IPS-NIHi7 (cell line): ENCODE measurements at regions not wholly inside any gene's neighbourhood (a gene's known extent, or its start where the extent isn't known, plus 50 kb on each side); places are given as distances from the start of the nearest gene placed in this dataset.
"Not testable (repeated sequence)": the region's sequence is repeated elsewhere in the genome, so short reads cannot be mapped to it uniquely, and the experiment has no call there.

Source experiments
- DNase-seq: peaks from one replicate; pipeline ENCODE4 v3.0.0; 2012; ENCODE audit warnings: mixed read lengths; ENCODE audit errors: extremely low spot score

DNA sequence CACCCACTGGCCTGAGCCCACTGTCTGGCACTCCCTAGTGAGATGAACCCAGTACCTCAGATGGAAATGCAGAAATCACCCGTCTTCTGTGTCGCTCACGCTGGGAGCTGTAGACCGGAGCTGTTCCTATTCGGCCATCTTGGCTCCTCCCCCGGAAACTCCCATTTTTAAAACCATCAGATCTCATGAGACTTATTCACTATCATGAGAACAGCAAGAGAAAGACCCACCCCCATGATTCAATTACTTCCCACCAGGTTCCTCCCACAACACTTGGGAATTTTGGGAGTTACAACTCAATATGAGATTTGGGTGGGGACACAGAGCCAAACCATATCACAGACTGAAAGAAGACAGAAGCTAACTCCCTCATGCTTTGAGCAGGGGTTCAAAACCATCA is 134.5 kb downstream of the SLC39A8 start:
- DNase-seq = not testable (repeated sequence)

DNA sequence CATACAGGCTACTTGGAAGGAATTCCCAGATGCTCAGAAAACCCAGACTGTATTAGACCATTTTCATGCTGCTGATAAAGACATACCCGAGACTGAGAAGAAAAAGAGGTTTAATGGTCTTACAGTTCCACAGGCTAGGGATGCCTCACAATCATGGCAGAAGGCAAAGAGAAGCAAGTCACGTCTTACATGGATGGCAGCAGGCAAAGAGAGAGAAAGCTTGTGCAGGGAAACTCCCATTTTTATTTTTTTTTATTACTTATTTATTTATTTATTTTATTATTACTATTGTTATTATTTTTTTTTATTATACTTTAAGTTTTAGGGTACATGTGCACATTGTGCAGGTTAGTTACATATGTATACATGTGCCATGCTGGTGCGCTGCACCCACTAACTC is 140.6 kb downstream of the SLC39A8 start:
- not testable (repeated sequence) for DNase-seq

DNA sequence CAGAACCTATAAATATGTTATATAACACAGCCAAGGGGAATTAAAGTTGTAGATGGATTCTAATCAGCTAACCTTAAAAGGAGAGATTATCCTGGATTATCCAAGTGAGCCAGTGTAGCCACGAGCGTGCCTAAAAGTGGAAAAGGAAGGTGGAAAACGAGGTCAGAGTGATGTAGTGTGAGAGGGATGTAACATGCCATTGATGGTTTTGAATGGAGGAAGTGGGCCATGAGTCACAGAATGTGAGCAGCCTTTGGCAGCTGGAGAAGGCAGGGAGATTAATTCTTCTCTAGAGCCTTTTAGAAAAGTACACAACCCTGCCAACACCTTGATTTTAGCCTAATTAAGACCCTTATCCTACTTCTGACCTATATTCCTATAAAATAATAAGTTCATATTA is 149.1 kb downstream of the SLC39A8 start:
- no peak for DNase-seq

DNA sequence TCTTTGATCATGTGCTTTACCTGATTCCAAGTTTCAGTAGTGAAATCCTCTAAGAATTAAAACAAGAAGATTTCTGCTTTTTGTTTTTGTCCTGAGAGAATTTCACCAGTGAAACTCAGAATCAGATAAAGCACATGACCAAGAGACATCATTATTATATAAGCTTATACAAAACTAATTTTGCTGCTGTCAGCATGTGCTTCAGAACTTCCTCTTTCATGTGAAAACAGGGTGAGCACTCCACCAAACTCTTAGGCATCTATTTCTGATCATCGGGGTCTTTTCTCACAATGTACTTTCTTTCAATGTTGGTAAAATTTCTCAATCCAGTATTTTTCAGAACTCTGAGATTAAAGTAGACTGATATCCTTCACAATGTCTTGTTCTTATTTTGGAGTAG is 152.1 kb downstream of the SLC39A8 start:
- no peak for DNase-seq

DNA sequence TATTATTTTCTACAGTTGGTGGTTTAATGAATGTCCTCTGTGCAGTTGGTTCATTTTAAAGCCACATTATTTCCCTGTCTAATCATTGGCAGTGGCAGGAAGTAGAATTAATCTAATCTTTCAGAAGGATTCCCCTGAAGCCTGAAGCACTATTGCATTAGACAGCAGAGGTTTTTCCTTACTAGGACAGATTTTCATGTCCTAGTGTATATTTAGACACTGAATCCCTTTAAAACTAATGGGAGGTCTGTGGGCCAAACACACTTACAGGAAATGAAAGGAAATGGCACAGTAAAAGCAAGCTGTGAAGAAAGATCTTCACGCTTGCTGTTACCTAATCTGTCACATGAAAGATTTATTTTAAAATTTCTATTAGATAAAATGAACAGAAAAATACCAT is 165.2 kb downstream of the SLC39A8 start:
- no peak for DNase-seq

DNA sequence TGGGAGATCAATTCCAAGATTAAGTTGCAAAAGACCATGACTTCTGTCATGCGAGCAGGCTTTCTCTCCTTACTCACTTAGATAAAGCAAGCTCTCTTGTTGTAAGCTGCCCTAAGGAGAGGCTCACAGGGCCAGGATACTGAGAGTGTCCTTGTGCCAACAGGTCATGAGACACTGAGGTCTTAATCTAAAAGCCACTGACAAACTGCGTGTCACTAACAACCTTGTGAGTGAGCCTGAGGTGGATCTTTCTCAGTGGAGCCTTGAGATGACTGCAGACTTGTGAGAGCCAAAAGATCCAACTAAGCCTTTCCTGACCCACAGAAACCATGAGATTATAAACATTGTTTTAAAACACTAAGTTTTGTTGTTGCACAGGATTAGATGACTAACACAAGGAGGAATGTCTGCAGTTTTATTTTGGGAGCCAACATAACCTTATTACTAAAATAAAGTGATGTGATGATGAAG is 170.5 kb downstream of the SLC39A8 start:
- no peak for DNase-seq

DNA sequence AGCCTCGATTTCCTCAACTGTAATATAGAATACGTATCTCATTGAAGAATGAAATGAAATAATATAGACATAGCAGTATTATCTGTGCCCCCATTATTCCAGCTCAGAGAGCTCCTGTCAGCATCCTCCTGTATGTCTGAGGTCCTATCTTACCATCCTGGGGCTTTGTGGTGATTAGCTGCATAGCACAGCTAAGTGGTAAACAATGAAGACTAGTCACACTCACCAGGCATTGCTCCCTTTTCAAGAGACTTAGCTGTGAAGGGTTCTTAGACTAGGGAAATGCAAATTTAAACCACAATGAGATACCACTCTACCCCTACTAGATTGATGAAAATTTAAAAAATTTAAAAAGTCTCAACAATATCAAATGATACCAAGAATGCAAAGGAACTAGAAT is 172.9 kb downstream of the SLC39A8 start:
- peak; percentile 38 for DNase-seq

DNA sequence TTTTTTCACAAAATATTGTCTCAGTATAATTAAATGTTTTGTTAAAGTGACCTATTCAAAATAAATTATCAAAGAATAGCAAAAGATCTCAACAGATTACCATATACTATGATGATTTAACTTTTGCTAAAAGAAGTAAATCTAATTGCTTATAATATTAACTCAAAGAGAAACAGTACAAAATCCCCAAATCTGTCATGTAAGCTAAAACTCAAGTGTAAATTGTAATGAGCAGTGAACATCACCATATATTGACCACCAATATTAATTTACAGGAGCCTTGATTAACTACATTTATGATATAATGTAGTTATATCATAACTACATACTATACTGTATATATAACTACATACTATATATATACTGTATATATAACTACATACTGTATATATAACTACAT is 174.4 kb downstream of the SLC39A8 start:
- no peak for DNase-seq

DNA sequence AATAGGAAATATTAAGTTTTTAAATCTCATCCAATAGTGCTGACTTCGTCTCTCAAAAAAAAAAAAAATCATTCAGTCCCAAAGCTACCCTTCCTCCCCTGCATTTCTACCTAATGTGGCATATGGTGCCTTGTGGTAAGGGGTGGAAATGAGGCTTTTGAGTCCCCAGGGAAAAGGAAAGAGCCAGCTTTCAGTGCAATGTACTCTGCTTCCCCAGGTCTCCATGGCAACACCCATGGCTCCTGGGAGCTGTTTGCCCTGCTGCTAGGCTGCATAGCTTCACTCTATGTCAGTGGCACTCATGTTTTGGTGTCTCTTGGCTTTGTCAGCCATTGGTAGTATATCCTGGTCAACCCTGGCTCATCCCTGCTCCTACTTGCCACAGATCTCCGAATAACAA is 175.9 kb downstream of the SLC39A8 start:
- peak; percentile 39 for DNase-seq

DNA sequence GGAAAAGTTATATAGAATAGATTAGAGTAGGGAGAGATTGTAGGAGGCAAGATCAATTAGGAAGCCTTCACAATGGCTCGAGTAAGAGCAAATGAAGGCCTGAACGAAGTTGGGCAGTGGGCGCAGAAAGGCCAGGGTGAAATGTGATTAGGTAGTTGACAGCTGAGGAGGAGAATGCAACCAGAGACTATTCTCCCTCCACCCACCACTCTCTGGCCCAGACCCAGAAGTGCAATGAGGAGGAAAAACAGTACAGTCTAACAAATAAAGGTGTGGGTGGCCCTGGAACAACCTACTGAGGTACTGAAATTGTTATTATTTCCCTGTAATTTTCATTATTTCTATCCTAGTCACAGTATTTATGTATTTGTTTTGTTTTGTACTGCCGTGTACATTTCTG is 176.7 kb downstream of the SLC39A8 start:
- DNase-seq = no peak

DNA sequence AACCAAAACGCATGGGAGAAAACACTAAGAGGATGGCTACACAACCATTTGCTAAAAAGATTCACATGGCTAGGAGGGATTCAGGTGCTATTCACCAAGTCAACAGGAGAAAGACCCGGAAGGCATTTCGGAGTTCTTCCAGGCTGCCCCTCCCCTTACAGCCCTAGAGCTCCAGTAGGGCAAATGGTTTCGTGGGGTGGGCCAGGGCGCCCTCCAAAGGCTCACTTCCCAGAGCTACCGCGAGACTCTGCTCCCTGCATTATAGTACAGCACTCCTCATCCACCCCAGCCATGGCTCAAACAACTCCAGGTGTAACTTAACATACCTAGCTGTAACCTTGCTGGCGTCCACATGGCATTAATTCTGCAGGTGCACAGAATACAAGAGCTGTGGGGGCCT is 179.7 kb downstream of the SLC39A8 start:
- no peak for DNase-seq

DNA sequence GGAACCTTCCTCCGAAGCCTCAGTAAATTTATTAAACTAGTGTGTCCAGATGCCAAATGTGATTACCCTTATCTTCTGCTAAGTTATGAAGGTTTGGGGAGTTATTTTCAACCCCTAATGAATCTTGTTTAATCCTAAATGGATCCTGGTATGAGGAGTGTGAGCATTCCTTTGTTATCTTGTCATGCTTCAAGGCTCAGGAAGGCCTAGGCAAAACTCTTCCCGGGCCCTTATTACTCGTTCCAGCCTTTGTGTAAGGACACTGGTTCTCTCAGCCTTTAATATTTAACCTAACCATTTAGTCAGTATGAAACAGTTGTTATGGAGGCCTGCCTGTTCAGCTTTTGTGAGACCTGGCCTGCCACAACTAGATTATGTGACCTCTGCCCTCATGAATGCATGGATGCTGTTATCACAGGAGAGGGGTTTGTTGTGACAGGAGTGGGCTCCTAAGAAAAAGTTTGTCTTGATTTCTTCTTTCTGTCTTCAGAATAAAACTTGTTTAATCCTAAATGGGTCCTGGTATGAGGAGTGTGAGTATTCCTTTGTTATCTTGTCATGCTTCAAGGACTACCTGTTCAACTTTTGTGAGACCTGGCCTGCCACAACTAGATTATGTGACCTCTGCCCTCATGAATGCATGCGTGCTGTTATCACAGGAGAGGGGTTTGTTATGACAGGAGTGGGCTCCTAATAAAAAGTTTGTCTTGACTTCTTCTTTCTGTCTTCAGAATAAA is 181.7 kb downstream of the SLC39A8 start:
- no peak for DNase-seq

DNA sequence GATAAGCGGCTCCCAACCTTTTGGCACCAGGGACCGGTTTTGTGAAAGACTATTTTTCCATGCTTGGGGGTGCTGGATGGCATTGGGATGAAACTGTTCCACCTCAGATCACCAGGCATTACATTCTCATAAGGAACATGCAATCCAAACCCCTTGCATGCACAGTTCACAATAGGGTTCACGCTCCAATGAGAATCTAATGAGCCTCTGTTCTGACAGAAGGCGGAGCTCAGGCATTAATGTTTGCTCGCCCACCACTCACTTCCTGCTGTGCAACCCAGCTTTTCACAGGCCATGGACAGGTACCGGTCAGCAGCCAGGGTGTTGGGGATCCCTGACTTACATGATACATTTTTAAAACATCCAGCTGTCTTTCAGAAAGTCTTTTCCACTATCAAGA is 187.3 kb downstream of the SLC39A8 start:
- DNase-seq = no peak

DNA sequence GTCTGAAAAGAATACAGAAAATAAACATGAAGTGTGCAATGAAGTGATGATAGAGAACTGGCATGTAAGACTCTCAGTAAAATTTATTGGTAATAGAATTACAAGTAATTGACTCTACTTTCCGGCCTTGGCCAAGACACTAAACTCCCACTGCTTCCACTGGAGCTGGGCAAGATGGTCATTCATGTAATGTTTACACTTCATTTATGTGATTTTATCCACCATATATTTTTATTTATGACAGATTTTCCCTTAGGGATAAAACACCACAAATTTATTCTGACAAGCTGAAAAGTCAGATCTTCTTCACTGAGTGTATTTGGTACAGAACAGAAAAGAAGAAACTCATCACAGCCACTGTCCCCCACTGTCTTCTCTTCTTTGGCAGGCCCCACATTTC is 191.9 kb downstream of the SLC39A8 start:
- DNase-seq = no peak

DNA sequence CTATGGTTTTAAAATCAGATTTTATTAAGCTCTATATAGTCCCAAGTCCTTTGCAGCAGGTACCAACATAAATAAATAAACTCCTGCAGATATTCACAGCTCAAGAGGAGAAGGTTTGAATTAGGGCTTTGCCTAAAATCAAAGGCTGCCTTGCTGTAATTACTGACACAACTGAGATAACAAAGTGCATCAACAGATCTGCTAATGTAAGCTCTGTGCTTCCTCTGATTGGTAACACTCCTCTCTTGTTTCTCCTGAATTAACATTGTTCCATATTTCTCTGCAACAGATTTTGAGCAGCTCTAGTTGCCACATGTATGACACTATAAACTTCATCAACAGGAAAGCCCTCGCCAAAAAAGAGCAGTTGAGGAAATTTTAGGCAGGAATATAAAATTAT is 193.6 kb downstream of the SLC39A8 start:
- DNase-seq = no peak

DNA sequence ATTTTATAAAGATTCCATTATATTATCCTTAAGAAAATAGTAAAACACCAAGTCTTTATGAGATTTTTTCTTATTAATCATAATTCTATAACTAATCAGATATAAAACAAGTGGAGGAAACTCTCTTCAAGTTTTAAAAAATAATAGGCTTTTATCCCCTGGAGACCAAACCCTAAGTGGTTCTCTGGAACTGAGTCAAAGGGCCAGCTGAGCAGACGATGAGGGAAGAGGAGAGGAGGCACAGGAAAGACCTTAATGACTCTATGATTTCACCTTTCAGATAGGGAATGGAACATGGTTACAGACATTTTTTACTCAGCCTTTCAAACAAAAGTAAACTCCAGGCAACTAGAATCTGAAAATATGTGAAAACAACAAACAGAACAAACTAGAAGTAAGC is 201.8 kb downstream of the SLC39A8 start:
- no peak for DNase-seq

DNA sequence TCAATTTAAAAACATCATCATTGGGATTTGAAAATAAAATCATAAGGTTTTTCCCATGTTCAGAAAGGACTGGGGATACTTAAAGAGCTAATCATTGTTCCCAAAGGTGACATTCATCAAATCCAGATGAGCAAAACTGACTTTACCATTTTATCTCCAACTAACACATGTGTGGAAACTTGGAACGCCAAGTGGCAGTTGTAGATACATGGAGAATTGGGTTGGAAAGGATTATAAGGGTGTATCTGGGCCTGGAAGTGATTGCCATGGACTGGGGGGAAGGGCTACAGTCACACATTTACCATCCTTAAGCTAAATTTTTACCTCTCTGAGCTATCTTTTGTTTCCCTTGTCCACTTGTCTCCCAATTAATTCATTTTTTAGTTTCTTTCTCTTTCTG is 203.4 kb downstream of the SLC39A8 start:
- DNase-seq = no peak

DNA sequence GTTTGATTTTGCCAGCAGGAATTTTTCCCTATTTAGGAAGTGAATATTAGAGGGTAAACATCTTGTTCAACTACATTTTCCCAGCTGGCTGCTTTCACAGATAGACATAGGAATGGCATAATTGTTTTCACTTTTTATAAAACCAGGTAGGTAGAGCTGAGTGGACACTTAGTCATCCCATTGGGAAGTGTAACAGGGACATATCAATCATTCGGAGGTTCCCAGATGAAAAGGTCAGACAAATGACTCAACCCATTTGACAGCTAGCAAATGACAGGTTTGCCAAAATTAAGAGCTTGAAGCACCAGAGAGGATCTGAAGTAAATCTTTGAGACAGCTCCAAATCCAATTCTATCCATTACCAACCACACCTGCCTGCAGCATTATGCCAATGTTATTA is 205.3 kb downstream of the SLC39A8 start:
- DNase-seq = no peak

DNA sequence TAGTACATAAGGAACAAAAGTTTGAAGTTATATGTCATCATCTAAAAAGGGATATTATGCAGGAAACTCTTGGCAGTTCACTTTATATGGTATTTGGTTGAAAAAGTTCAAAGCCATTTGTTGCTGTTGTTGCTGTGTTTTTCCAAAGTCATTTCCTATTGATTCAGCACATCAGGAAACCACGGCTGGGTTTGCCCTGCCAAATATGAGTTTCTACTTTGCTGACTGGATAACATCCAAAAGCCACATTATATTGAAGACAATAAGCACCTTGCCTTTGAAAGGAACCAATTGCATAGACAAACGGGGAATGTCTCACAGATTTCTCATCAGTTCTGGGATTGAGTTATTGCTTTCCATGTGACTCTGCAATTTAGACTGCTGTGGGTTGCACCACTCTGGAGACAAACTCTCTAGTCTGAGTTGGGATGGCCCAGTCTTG is 206.1 kb downstream of the SLC39A8 start:
- no peak for DNase-seq

DNA sequence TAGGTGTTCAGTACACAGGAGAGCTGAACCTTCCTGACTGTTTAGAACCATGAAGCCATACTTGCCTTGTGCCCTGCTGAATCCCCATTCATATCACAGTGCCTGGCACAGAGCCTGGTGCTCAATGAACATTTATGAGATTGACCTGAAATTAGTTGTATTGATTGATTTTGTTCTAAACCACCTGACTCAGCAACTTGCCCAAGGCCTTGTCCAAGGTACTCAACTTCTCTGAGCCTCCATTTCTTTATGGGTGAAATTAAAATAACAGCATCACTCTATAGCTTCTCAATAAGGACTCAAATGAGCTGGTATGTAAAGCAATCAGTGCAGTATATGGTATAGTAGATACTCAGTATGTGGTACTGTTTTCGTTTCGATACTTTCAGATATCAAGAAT is 208.1 kb downstream of the SLC39A8 start:
- DNase-seq = no peak

DNA sequence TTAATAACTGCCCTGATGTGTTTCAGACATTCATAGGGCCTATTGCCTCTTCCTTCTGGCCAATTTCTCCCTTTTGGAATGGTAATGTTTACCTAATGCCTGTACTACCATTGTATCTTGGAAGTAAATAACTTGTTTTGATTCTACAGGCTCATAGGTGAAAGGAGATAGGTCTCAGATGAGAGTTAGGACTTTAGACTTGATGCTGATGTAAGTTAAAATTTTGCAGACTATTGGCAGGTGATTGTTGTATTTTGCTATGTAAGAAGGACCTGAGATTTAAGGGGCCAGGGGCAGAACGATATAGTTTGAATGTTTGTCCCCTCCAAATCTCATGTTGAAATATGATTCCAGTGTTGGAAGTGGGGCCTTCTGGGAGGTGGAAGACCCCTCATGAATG is 215.5 kb downstream of the SLC39A8 start:
- DNase-seq = no peak
